ENCODE measurements at regions not wholly inside any gene's neighbourhood (a gene's known extent, or its start where the extent isn't known, plus 50 kb on each side); places are given as distances from the start of the nearest gene placed in this dataset.
"Not testable (repeated sequence)": the region's sequence is repeated elsewhere in the genome, so short reads cannot be mapped to it uniquely, and the experiment has no call there.

DNA sequence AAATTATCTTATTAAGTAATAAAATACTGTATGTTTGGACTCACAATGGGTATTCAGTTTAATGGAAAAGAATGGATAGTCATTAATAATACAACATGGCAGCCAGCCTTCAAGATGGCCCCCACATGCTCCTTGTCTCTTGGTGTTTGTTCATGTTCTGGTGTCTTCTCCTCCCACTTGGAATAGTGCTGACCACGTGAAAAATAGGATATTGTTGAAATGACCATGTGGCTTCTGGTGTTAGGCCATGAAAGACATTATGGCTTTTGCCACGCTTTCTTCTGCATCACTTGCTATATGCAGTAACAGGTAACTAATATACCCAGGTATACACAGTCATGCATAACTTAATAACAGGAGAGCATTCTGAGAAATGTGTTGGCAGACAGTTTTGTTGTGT, 341.0 kb downstream of the KCNJ2 start:
- intact Hi-C loops (cut with micrococcal nuclease), result no loop called here

DNA sequence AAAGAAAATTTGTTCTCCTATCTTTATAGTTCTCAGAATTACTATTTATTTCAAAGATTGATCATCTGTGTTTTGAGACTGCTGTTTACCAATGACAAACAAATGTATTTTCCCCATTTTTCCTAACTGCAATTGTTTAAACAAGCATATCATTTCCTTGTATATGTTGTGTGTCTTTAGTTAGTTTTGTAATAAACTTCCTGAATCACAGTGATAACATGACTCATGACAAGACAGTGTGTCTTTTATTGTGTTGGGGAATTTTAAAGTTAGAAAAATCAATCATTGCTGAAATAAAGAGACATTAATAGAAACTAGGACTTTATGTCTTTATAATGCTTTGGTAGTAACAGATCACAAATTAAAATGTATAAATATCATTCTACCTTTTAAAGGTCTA, 348.5 kb downstream of the KCNJ2 start:
- intact Hi-C loops (cut with micrococcal nuclease), result no loop called here

DNA sequence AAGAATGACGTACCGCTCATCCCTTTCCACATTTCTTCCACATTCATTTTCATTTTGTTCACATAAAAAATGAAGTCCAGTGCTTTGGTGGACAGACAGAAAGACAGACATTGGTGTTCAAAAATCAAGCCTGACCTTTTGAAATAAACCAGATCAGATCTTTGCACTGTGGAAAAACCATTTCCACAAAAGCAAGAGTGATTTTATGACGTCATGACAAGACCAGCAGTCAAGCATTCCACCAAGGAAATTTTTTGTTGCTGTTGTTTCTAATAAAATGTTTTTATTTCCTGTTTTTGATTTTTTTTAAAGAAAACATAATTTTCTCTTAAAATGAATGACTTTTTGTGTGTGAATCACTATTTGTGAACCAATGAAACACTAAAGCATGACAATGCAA, 350.0 kb downstream of the KCNJ2 start:
- intact Hi-C loops (cut with micrococcal nuclease), result no loop called here

- intact Hi-C loops (cut with micrococcal nuclease), result no loop called here
Measured at GRCh38 chr17:70520447-70520846, 351.1 kb downstream of the KCNJ2 start.

DNA sequence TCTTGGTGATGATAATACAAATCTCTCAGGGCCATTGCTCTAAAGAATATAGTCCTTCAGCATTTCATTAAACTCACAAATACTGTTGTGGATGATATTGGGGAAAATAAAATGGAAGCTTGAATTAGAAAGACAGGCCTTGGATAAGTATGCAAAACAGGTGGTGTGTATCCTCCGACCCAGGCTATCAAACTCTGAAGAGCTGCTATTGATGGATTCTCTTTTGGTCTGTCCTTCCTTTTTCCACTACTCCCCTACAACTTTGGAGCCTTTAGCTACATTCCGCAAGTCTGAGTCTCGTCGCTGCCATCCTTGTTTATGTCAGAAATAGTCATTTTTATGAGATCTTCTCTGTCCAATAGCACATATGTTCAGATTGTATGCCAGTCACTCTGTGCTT, 351.6 kb downstream of the KCNJ2 start:
- intact Hi-C loops (cut with micrococcal nuclease), result no loop called here

- intact Hi-C loops (cut with micrococcal nuclease), result no loop called here
Measured at GRCh38 chr17:70521821-70522256, 352.5 kb downstream of the KCNJ2 start.

DNA sequence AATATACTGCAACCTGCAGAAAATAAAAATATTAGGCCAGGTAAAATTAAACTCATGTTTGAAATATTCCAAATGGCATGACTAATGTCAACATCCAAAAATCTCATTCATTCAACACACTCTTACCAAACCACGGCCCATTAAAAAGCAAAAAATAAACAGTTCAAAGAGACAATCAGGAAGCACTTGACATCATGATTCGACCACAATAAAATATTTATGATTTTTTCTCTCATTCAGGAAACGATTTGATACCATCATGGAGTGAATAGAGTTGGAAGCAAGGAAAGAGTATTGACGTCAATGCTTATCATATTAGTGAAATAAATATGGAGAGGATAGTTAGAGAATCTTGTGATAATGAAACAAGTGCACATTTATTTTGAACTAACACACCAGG, 354.1 kb downstream of the KCNJ2 start:
- intact Hi-C loops (cut with micrococcal nuclease), result no loop called here

DNA sequence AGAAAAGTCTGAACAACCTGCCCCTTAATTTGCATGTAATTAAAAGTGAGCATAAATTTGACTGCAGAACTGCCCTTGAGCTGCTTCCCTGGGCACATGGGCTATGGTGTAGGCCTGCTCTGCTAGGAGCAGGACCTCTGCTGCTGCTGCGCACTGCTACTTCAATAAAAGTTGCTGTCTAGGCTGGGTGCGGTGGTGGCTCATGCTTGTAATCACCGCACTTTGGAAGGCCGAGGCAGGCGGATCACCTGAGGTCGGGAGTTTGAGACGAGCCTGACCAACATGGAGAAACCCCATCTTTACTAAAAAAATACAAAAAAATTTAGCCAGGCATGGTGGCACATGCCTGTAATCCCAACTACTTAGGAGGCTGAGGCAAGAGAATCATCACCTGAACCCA, 355.7 kb downstream of the KCNJ2 start:
- intact Hi-C loops (cut with micrococcal nuclease), result not testable (repeated sequence)

DNA sequence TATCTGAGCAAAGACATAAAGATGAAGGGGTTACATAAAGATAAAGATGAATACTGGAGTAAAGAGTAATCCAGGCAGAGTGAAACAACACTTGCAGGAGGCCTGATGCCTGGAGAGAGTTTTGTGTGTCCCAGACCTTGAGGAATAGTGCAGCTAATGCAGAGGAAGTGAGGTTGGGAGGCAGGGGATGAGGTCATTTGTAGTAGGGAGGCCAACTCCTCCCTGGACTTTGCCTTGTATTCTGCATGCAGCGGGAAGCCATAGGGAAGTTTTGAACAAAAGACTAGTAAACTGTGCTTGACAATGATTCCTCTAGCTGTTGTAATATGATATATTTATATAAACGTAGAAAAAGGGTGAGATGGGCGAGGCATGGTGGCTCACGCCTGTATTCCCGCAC, 356.6 kb downstream of the KCNJ2 start:
- intact Hi-C loops (cut with micrococcal nuclease), result no loop called here

GRCh38 chr17:70527364-70527888, 358.1 kb downstream of the KCNJ2 start:
- intact Hi-C loops (cut with micrococcal nuclease), result no loop called here

DNA sequence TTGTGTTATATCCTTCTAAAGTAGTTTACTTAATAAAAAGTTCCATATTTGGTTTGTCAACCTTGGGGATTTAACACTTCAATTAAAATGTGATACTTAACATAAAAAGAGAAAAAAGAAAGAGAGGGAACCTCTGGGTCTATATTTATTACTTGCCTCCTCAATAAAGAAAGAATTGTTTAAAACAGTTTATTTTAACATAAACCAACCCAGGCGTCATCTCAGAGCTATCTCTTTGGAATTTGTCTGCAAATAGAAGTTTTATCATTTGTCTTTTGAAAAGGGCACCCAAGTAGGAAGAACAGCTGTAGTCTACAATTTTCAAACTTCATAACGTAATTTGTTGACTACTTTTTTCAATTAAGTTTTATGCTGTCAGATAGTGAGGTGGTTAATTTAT, 364.1 kb downstream of the KCNJ2 start:
- intact Hi-C loops (cut with micrococcal nuclease), result no loop called here

DNA sequence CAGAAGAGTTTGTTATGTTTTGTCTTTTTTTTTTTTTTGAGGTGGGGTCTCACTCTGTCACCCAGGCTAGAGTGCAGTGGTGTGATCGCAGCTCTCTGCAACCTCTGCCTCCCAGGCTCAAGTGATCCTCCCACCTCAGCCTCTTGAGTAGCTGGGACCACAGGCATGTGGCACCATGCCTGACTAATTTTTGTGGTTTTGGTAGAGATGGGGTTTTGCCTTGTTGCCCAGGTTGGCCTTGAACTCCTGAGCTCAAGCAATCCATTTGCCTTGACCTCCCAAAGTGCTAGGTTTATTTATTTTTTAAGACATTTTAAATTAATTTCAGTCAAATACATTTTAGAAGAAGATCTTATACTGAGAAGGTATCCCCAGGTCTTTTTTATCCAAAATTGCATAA, 366.7 kb downstream of the KCNJ2 start:
- intact Hi-C loops (cut with micrococcal nuclease), result no loop called here

DNA sequence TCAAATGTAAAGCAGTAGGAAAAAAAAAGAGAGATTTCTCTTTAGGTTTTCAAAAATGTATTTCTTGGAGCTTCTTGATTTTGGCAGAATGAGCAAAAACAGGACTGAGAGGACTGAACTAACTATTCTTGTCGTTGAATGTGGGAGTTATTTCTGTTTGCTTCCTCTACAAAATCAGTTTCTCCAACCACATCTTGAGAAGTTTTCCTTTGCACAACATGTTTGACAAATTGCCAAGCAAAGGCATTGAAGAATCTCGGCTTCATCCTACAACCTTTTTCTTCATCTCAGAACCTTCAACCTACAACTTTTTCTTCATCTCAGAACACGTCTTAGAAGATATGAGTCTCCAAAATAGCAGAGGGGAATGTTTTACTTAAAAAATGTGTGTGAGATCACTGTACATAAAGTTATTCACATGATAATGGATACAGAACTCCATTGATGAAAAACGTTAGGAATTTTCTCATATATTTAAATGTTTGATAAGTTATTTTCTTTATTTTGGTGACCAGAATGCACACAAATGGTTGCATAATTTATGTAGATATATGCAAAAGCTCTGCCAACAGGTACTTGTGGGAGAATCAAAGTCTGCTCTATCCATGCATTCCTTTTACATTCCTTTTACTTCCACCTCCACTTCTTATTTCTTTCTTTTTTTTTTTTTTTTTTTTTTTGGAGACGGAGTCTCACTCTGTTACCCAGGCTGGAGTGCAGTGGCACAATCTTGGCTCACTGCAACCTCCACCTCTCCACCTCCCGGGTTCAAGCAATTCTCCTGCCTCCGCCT, 370.0 kb downstream of the KCNJ2 start:
- intact Hi-C loops (cut with micrococcal nuclease), result no loop called here

- intact Hi-C loops (cut with micrococcal nuclease), result no loop called here
Measured at GRCh38 chr17:70542876-70543275, 373.5 kb downstream of the KCNJ2 start.

- intact Hi-C loops (cut with micrococcal nuclease), result no loop called here
Measured at GRCh38 chr17:70544317-70544716, 375.0 kb downstream of the KCNJ2 start.

- intact Hi-C loops (cut with micrococcal nuclease), result loop anchor here (10.0 kb wide), 3 partner anchors 948 to 1028 kb away; no protein-coding TSS in a partner anchor
Measured at GRCh38 chr17:70552230-70552981, 383.1 kb downstream of the KCNJ2 start.

DNA sequence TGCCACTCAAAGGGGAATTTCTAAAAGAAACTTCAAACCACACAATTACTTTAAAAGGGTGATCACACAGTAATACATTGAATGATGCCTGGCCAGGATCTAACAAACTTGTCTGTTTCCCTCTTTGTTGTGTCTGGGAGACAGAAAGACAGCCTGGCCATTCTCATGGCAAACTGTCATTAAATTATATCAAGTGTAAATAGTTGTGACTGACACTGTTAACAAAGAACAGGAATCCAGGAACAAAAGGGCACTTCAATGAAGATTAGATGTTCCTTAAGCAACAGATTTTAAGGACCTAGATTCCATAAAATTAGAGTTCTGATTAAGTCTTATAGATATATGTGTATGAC, 383.6 kb downstream of the KCNJ2 start:
- intact Hi-C loops (cut with micrococcal nuclease), result loop anchor here (10.0 kb wide), 3 partner anchors 948 to 1028 kb away; no protein-coding TSS in a partner anchor

DNA sequence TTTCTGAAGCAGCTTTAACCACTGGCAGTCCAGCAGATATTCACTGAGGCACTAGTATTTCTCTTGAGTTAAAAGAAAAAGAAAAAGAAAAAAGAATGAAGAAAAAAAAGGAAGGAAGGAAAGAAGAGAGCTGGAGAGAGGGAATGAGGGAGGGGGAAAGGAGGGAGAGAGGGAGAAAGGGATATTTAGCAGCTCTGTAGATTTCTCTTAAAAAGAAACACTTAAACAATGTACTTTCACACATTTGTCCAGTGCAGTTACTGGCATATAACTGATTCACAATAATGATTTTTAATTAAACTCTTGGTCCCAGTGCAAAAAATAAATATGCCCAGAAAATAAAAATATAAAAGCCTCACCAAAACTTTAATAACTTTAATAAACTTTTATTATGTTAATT, 386.4 kb downstream of the KCNJ2 start:
- intact Hi-C loops (cut with micrococcal nuclease), result loop anchor here (10.0 kb wide), 3 partner anchors 951 to 1031 kb away; no protein-coding TSS in a partner anchor

GRCh38 chr17:70558821-70559220, 389.5 kb downstream of the KCNJ2 start:
- intact Hi-C loops (cut with micrococcal nuclease), result loop anchor here (10.0 kb wide), 3 partner anchors 954 to 1034 kb away; no protein-coding TSS in a partner anchor

DNA sequence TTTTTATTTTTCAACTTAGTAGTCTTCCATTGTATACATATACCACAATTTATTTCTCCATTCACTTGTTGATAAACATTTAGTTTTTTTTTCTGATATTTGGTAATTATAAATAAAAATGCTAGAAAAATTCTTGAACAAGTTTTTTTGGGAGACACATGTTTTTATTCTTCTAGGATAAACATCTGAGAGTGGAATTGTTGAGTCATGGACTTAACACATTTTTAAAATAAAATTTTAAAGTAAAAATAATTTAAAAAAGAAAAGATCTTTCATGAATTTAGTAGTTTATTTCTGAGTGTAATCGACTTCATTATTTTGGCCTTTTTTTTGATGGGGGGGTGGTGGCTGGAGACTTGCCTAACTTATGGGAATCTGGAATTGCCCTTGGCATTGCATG, 391.1 kb downstream of the KCNJ2 start:
- intact Hi-C loops (cut with micrococcal nuclease), result no loop called here

DNA sequence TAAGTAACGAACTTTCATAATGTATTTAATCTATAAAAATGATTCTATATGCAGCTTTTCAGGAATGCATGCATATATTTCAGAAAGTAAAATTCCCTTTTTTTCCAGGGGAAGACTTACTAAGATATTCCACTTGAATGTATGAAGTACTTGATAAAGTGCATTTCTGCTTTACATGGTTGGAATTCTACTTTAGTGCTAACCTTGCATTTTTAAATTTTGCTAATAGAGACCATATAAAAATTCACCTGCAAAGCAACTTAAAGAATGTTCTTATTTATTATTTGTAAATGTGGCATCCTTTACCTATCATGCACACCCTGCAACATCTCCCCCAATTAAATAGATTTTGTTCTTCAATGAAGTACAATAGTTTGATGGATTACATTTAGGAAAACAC, 392.8 kb downstream of the KCNJ2 start:
- intact Hi-C loops (cut with micrococcal nuclease), result no loop called here

DNA sequence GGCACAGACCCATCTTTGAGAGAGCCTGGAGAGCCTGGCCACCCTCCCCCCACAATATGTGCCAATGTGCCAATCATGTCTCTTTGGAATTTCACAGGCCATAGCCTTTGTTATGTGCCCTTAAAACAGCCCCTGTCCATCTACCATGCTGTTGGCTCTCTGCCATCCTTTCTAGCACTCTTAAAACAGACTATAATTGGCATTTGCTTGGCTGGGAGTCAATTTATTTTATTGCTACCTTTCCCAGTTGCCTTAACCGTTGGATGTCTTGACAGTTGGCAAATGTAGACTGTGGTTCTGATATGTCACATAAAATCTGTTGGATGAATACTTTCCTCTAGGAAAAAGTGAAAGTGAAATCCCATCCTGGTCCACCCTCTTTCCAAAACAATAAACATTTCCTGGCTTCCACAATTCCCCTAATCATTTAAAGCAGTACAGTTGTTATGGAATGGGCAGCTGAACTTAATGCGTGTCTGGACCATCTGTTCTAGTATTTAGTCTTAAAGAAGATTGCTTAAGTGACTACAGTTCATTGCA, 394.0 kb downstream of the KCNJ2 start:
- intact Hi-C loops (cut with micrococcal nuclease), result no loop called here
